Endothelial cell of umbilical vein (primary cell): ENCODE measurements at regions not wholly inside any gene's neighbourhood (a gene's known extent, or its start where the extent isn't known, plus 50 kb on each side); places are given as distances from the start of the nearest gene placed in this dataset.

ENCODE experiments used
- BruUV-seq: library from RNA; stranded (reverse); fragments of 400-500 nt; replicated peaks from 2 replicates; lab custom pipeline; 2021; lab: Mats Ljungman, UMichigan
- CTCF ChIA-PET: fragments of 300-600, 350-600 bp; sonication (Branson Sonifier 250); formaldehyde crosslinking; loops from one replicate; lab custom pipeline; 2021; ENCODE audit warnings: antibody characterized with exemption, inconsistent platforms; lab: Charles Lee
- POLR2A ChIA-PET: fragments of 300-600, 350-600 bp; sonication (Branson Sonifier 250); formaldehyde crosslinking; loops from one replicate; lab custom pipeline; 2021; ENCODE audit warnings: antibody characterized with exemption, inconsistent platforms; lab: Charles Lee
- DNase-seq: peaks from one replicate; pipeline ENCODE4 v3.0.0-alpha.2; 2011; ENCODE audit warnings: low read depth, low spot score
- FAIRE-seq: peaks from 2 replicates; lab custom pipeline; 2011; peaks lifted over from hg19 to GRCh38; lab: Jason Lieb, UNC
- H2AFZ ChIP-seq: 2 replicates; pipeline ENCODE4 v1.6.0; 2012; ENCODE audit warnings: low read depth, low read length, control low read depth, inconsistent platforms
- H3K27ac ChIP-seq: 2 replicates; pipeline ENCODE4 v1.5.1; 2011; ENCODE audit warnings: low read depth, mild to moderate bottlenecking, control low read depth, low read length, moderate library complexity; ENCODE audit not compliant: insufficient read depth
- H3K27me3 ChIP-seq, 2 experiments: 2 replicates each; pipeline versions ENCODE4 v1.6.0 to v1.6.1; 2011; ENCODE audit warnings: low read length in 2 of 2, mixed read lengths in 1 of 2; ENCODE audit not compliant: control insufficient read depth in 2 of 2, insufficient read depth in 2 of 2
- H3K36me3 ChIP-seq, 2 experiments: 2 replicates in 1 of 2; 3 replicates in 1 of 2; pipeline ENCODE4 v1.5.1; 2011; ENCODE audit warnings: low read length in 2 of 2, mild to moderate bottlenecking in 1 of 2, moderate library complexity in 1 of 2; ENCODE audit not compliant: control insufficient read depth in 2 of 2, insufficient read depth in 2 of 2; ENCODE audit errors: extremely low read depth in 1 of 2
- H3K4me1 ChIP-seq: 3 replicates; pipeline ENCODE4 v1.5.1; 2011; ENCODE audit warnings: mild to moderate bottlenecking, low read length; ENCODE audit not compliant: control insufficient read depth, insufficient read depth; ENCODE audit errors: extremely low read depth
- H3K4me2 ChIP-seq: 2 replicates; pipeline ENCODE4 v1.6.1; 2011; ENCODE audit warnings: low read length, control low read depth, mixed read lengths; ENCODE audit not compliant: insufficient read depth
- H3K4me3 ChIP-seq, 3 experiments: fragments of 200-600 bp in 1 of 3; sonication (generic), shearing (Covaris generic) in 1 of 3; replicated peaks in 1 of 3; 2 replicates each; pipeline ENCODE4 v1.5.1; 2011 to 2016; ENCODE audit warnings: control low read depth in 3 of 3, low read length in 3 of 3, mild to moderate bottlenecking in 2 of 3, inconsistent platforms in 1 of 3, low read depth in 1 of 3, moderate library complexity in 1 of 3; ENCODE audit not compliant: insufficient read depth in 1 of 3
- H3K79me2 ChIP-seq: 2 replicates; pipeline ENCODE4 v1.6.0; 2012; ENCODE audit warnings: low read length, inconsistent platforms; ENCODE audit not compliant: control insufficient read depth, insufficient read depth
- H3K9ac ChIP-seq: replicated peaks from 2 replicates; pipeline ENCODE3; 2011; ENCODE audit warnings: low read length, control low read depth; ENCODE audit not compliant: insufficient read depth; ENCODE audit errors: extremely low read depth
- H3K9me1 ChIP-seq: replicated peaks from 3 replicates; pipeline ENCODE4 v1.6.0; 2011; ENCODE audit warnings: mild to moderate bottlenecking, low read length; ENCODE audit not compliant: control insufficient read depth, insufficient read depth; ENCODE audit errors: extremely low read depth
- H3K9me3 ChIP-seq: replicated peaks from 2 replicates; pipeline ENCODE4 v1.5.1; 2012; ENCODE audit warnings: low read length, inconsistent platforms; ENCODE audit not compliant: control insufficient read depth, insufficient read depth
- H4K20me1 ChIP-seq: replicated peaks from 2 replicates; pipeline ENCODE3; 2011; ENCODE audit warnings: mild to moderate bottlenecking, low read length; ENCODE audit not compliant: control insufficient read depth, insufficient read depth; ENCODE audit errors: extremely low read depth
- CTCF ChIP-seq, 2 donors: IDR thresholded peaks; 1 replicate in 1 of 2; 2 replicates in 1 of 2; pipeline ENCODE4 v1.5.1; 2011; ENCODE audit warnings: low read length in 2 of 2, mild to moderate bottlenecking in 2 of 2, moderate library complexity in 2 of 2, control low read depth in 1 of 2, inconsistent platforms in 1 of 2, low read depth in 1 of 2; ENCODE audit not compliant: insufficient read depth in 1 of 2; ENCODE audit errors: extremely low read depth in 1 of 2
- EZH2 ChIP-seq: IDR thresholded peaks from 2 replicates; pipeline ENCODE4 v1.6.1; 2012; ENCODE audit warnings: borderline replicate concordance, low read depth, mild to moderate bottlenecking, moderate library complexity, low read length, inconsistent platforms; ENCODE audit not compliant: severe bottlenecking
- FOS ChIP-seq: IDR thresholded peaks from 2 replicates; pipeline ENCODE4 v1.6.1; 2011; ENCODE audit warnings: mild to moderate bottlenecking, low read length, moderate library complexity, borderline replicate concordance; ENCODE audit not compliant: insufficient read depth
- GATA2 ChIP-seq: IDR thresholded peaks from 2 replicates; pipeline ENCODE4 v1.7.0; 2011; ENCODE audit warnings: low read depth, mild to moderate bottlenecking, moderate library complexity, mixed read lengths, low read length; ENCODE audit not compliant: insufficient read length, insufficient read depth
- JUN ChIP-seq: IDR thresholded peaks from 2 replicates; pipeline ENCODE4 v1.6.1; 2011; ENCODE audit warnings: borderline replicate concordance, low read depth; ENCODE audit not compliant: insufficient read length, insufficient read depth
- MAX ChIP-seq: IDR thresholded peaks from 2 replicates; pipeline ENCODE4 v1.6.1; 2011; ENCODE audit not compliant: insufficient read depth, insufficient read length
- MYC ChIP-seq: IDR thresholded peaks from one replicate; pipeline ENCODE4 v1.6.1; 2011; ENCODE audit warnings: mild to moderate bottlenecking, low read depth, low read length
- POLR2A ChIP-seq: IDR thresholded peaks from 2 replicates; pipeline ENCODE4 v1.6.1; 2012; ENCODE audit warnings: low read depth, mild to moderate bottlenecking, control low read depth, low read length
- dilution Hi-C: fragments of 300-500 bp; cut with MboI; formaldehyde crosslinking; loops from one replicate; pipeline ENCODE4 v1.15.0; 2019; ENCODE audit warnings: low sequenced_read_pairs; ENCODE audit not compliant: extremely low pct_ligation_motif_present
- intact Hi-C: fragments of 100-400 bp; cut with micrococcal nuclease; formaldehyde crosslinking; loops from one replicate; pipeline ENCODE4 v1.10.0; 2022

GRCh38 chr18:31241900-31242409 lies 76.0 kb upstream of the DSG1 start:
- Histone ChIP-seq H4K20me1 (no peaks in the 10 kb centered on the region), H3K4me1 (peaks cover 17% of the 10 kb centered on the region), H3K9ac (no peak overlapping the region), H3K9me1 (no peaks in the 10 kb centered on the region), H3K4me3 (no peak overlapping the region), H3K4me2 (no peak overlapping the region), H3K36me3 (no peaks in the 10 kb centered on the region), H3K9me3 (no peaks in the 10 kb centered on the region), H2AFZ (no peak overlapping the region), H3K27me3 (no peaks in the 10 kb centered on the region), H3K79me2 (no peaks in the 10 kb centered on the region), H3K27ac (no peak overlapping the region)
- dilution Hi-C loops (no loop called here), intact Hi-C loops (no loop called here)
- no peak for DNase-seq
- POLR2A ChIA-PET = no interaction called here
- TF ChIP-seq CTCF (IDR thresholded peaks at IDR 0.05; ENCODE audit: extremely low read depth in 1 of 2, insufficient read depth in 1 of 2, low read depth in 1 of 2, low read length in 2 of 2) (no peak), MYC (no peak), GATA2 (no peak)
- CTCF ChIA-PET = no interaction called here
- FAIRE-seq = no peak
- no TSS peak for BruUV-seq

- Histone ChIP-seq H3K27me3 (no peaks in the 10 kb centered on the region), H3K9ac (no peak overlapping the region), H3K79me2 (no peaks in the 10 kb centered on the region), H3K4me2 (peak overlapping the region; percentile 15), H2AFZ (peak overlapping the region; percentile 72), H3K4me1 (peaks cover 17% of the 10 kb centered on the region), H3K27ac (peak overlapping the region; percentile 35), H3K9me1 (no peaks in the 10 kb centered on the region), H3K36me3 (no peaks in the 10 kb centered on the region), H3K9me3 (no peaks in the 10 kb centered on the region), H3K4me3 (no peak overlapping the region), H4K20me1 (no peaks in the 10 kb centered on the region)
- DNase-seq (peak; percentile 61), FAIRE-seq (peak; percentile 92)
- TF ChIP-seq POLR2A (no peak), EZH2 (no peak), JUN (no peak), MYC (no peak), CTCF (IDR thresholded peaks at IDR 0.05; ENCODE audit: extremely low read depth in 1 of 2, insufficient read depth in 1 of 2, low read depth in 1 of 2, low read length in 2 of 2) (no peak), GATA2 (no peak), MAX (no peak), FOS (no peak)
- ChIA-PET POLR2A (no interaction called here), CTCF (no interaction called here)
- intact Hi-C loops = no loop called here
- no TSS peak for BruUV-seq
- dilution Hi-C loops = no loop called here
Measured at GRCh38 chr18:31243740-31244512, 74.0 kb upstream of the DSG1 start.
